Keratinocyte (primary cell): ENCODE measurements at regions not wholly inside any gene's neighbourhood (a gene's known extent, or its start where the extent isn't known, plus 50 kb on each side); places are given as distances from the start of the nearest gene placed in this dataset.

ENCODE experiments used
- DNase-seq: peaks from one replicate; pipeline ENCODE4 v3.0.0-alpha.2; 2011; ENCODE audit warnings: low read depth, missing footprints, low spot score
- FAIRE-seq: peaks from 2 replicates; lab custom pipeline; 2011; peaks lifted over from hg19 to GRCh38; lab: Jason Lieb, UNC
- H2AFZ ChIP-seq: 2 replicates; pipeline ENCODE4 v1.6.0; 2012; ENCODE audit warnings: low read length, control low read depth, inconsistent platforms; ENCODE audit not compliant: control insufficient read depth
- H3K27ac ChIP-seq: 2 replicates; pipeline ENCODE4 v1.5.1; 2011; ENCODE audit warnings: low read length; ENCODE audit not compliant: control insufficient read depth, insufficient read depth
- H3K27me3 ChIP-seq: 3 replicates; pipeline ENCODE4 v1.6.0; 2011; ENCODE audit warnings: low read length; ENCODE audit not compliant: control insufficient read depth, insufficient read depth; ENCODE audit errors: extremely low read depth
- H3K36me3 ChIP-seq, 2 experiments: 2 replicates in 1 of 2; 3 replicates in 1 of 2; pipeline ENCODE4 v1.5.1; 2011; ENCODE audit warnings: low read length in 2 of 2, mild to moderate bottlenecking in 1 of 2; ENCODE audit not compliant: control insufficient read depth in 2 of 2, insufficient read depth in 2 of 2; ENCODE audit errors: extremely low read depth in 1 of 2
- H3K4me1 ChIP-seq: 3 replicates; pipeline ENCODE4 v1.5.1; 2011; ENCODE audit warnings: low read length; ENCODE audit not compliant: control insufficient read depth, insufficient read depth; ENCODE audit errors: extremely low read depth
- H3K4me2 ChIP-seq: 3 replicates; pipeline ENCODE4 v1.6.0; 2011; ENCODE audit warnings: low read depth, low read length; ENCODE audit not compliant: control insufficient read depth, insufficient read depth; ENCODE audit errors: extremely low read depth
- H3K4me3 ChIP-seq, 3 experiments: fragments of 200-600 bp in 1 of 3; sonication (generic) in 1 of 3; 2 replicates in 2 of 3; 3 replicates in 1 of 3; pipeline ENCODE4 v1.5.1; 2011 to 2016; ENCODE audit warnings: low read length in 3 of 3, mild to moderate bottlenecking in 3 of 3, control low read depth in 2 of 3, inconsistent platforms in 1 of 3, low read depth in 1 of 3, mixed read lengths in 1 of 3, mixed run types in 1 of 3, moderate library complexity in 1 of 3; ENCODE audit not compliant: control insufficient read depth in 2 of 3, insufficient read depth in 2 of 3; ENCODE audit errors: extremely low read depth in 1 of 3
- H3K79me2 ChIP-seq: 2 replicates; pipeline ENCODE4 v1.6.0; 2012; ENCODE audit warnings: low read length; ENCODE audit not compliant: control insufficient read depth, insufficient read depth
- H3K9ac ChIP-seq: 3 replicates; pipeline ENCODE4 v1.6.0; 2011; ENCODE audit warnings: low read length; ENCODE audit not compliant: control insufficient read depth, insufficient read depth; ENCODE audit errors: extremely low read depth
- H3K9me1 ChIP-seq: 3 replicates; pipeline ENCODE4 v1.6.0; 2011; ENCODE audit warnings: low read length; ENCODE audit not compliant: control insufficient read depth, insufficient read depth; ENCODE audit errors: extremely low read depth
- H3K9me3 ChIP-seq: 2 replicates; pipeline ENCODE4 v1.5.1; 2012; ENCODE audit warnings: low read depth, low read length; ENCODE audit not compliant: control insufficient read depth
- H4K20me1 ChIP-seq: 3 replicates; pipeline ENCODE4 v1.6.0; 2011; ENCODE audit warnings: low read length; ENCODE audit not compliant: control insufficient read depth, insufficient read depth; ENCODE audit errors: extremely low read depth
- EZH2 ChIP-seq: IDR thresholded peaks from one replicate; pipeline ENCODE4 v1.6.1; 2012; ENCODE audit warnings: inconsistent platforms, mild to moderate bottlenecking, low read length, moderate library complexity
- dilution Hi-C: fragments of 300-500 bp; cut with MboI; formaldehyde crosslinking; loops from one replicate; pipeline ENCODE4 v1.7.0; 2020; ENCODE audit warnings: low sequenced_read_pairs; ENCODE audit not compliant: extremely low pct_ligation_motif_present
- TF ChIP-seq, protein P1 (sequence below), 3 experiments: IDR thresholded peaks in 1 of 3; conservative IDR thresholded peaks in 1 of 3; optimal IDR thresholded peaks in 1 of 3; 2 replicates in 2 of 3; 3 replicates in 1 of 3; pipeline versions ENCODE3 to v1.5.1; 2011; ENCODE audit warnings: low read length in 3 of 3, mild to moderate bottlenecking in 3 of 3, moderate library complexity in 2 of 3, control low read depth in 1 of 3, inconsistent platforms in 1 of 3; ENCODE audit not compliant: insufficient read depth in 2 of 3; ENCODE audit errors: extremely low read depth in 1 of 3

DNA sequence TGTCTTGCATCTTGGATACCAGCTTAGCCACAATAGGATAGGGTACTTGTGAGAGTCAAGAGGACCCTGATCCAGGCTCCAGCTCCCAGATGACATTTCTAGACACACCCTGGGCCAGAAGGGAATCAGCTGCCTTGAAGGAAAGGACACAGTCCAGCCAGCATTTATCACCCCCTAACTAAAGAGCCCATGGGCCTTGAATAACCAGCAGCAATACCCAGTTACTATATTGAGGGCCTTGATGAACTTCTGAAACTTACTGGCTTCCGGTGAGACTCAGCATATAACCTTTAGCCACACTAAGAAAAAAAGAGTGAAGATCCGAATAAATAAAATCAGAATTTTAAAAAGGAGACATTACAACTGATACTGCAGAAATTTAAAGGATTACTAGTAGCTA lies 1135.4 kb downstream of the LRFN5 start:
- H3K4me3 ChIP-seq, result no peak overlapping the region
- no peaks in the 10 kb centered on the region for H3K27me3 ChIP-seq
- H3K9ac ChIP-seq, result no peak overlapping the region
- H3K9me3 ChIP-seq, result no peaks in the 10 kb centered on the region
- FAIRE-seq, result no peak
- no peaks in the 10 kb centered on the region for H4K20me1 ChIP-seq
- no peaks in the 10 kb centered on the region for H3K36me3 ChIP-seq
- H3K4me1 ChIP-seq, result no peaks in the 10 kb centered on the region
- H3K27ac ChIP-seq, result no peak overlapping the region
- dilution Hi-C loops, result no loop called here
- no peak for TF ChIP-seq EZH2
- TF ChIP-seq, protein P1, sequence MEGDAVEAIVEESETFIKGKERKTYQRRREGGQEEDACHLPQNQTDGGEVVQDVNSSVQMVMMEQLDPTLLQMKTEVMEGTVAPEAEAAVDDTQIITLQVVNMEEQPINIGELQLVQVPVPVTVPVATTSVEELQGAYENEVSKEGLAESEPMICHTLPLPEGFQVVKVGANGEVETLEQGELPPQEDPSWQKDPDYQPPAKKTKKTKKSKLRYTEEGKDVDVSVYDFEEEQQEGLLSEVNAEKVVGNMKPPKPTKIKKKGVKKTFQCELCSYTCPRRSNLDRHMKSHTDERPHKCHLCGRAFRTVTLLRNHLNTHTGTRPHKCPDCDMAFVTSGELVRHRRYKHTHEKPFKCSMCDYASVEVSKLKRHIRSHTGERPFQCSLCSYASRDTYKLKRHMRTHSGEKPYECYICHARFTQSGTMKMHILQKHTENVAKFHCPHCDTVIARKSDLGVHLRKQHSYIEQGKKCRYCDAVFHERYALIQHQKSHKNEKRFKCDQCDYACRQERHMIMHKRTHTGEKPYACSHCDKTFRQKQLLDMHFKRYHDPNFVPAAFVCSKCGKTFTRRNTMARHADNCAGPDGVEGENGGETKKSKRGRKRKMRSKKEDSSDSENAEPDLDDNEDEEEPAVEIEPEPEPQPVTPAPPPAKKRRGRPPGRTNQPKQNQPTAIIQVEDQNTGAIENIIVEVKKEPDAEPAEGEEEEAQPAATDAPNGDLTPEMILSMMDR (optimal IDR thresholded peaks at IDR 0.05 in 1 of 3, IDR thresholded peaks at IDR 0.05 in 1 of 3, conservative IDR thresholded peaks at IDR 0.05 in 1 of 3; ENCODE audit: extremely low read depth in 1 of 3, insufficient read depth in 2 of 3, low read length in 3 of 3), result no peak
- H3K9me1 ChIP-seq, result no peaks in the 10 kb centered on the region
- no peak for DNase-seq
- no peaks in the 10 kb centered on the region for H3K79me2 ChIP-seq
- H2AFZ ChIP-seq, result no peak overlapping the region
- no peak overlapping the region for H3K4me2 ChIP-seq

DNA sequence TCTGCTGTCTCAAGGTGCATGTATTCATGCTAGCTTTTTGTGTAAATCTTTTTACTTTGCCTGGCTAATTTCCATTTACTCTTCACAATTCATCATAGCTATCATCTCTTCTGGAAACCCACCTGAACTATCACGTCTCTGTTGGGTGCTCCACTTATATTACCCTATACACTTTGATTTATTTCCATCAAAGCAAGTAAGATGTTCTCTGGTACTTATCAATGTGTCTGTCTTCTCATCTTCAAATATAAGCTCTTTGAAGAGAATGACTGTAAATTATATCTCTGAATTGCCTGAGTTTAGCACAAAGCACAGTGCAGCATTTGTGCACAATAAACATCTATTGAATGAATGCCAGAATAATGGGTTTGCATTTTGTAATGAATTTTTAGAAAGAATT lies 1129.7 kb downstream of the LRFN5 start:
- Histone ChIP-seq H3K4me1 (no peaks in the 10 kb centered on the region), H4K20me1 (no peaks in the 10 kb centered on the region), H3K9ac (no peak overlapping the region), H2AFZ (no peak overlapping the region), H3K9me3 (no peaks in the 10 kb centered on the region), H3K9me1 (no peaks in the 10 kb centered on the region), H3K79me2 (no peaks in the 10 kb centered on the region), H3K4me2 (no peak overlapping the region), H3K4me3 (no peak overlapping the region), H3K27ac (no peak overlapping the region), H3K36me3 (no peaks in the 10 kb centered on the region), H3K27me3 (no peaks in the 10 kb centered on the region)
- FAIRE-seq (no peak), DNase-seq (no peak)
- TF ChIP-seq EZH2, result no peak
- TF ChIP-seq, protein P1 (optimal IDR thresholded peaks at IDR 0.05 in 1 of 3, IDR thresholded peaks at IDR 0.05 in 1 of 3, conservative IDR thresholded peaks at IDR 0.05 in 1 of 3; ENCODE audit: extremely low read depth in 1 of 3, insufficient read depth in 2 of 3, low read length in 3 of 3), result no peak
- dilution Hi-C loops, result no loop called here
